ENCODE measurements at regions not wholly inside any gene's neighbourhood (a gene's known extent, or its start where the extent isn't known, plus 50 kb on each side); places are given as distances from the start of the nearest gene placed in this dataset.

- FAIRE-seq (no peak), DNase-seq (ENCODE audit: extremely low read depth in 1 of 4, low spot score in 3 of 4) (no peak), ATAC-seq (no peak)
- Histone ChIP-seq H3K9me3 (replicated peaks; ENCODE audit: control insufficient read depth, insufficient read depth, low read depth, low read length) (no peaks in the 10 kb centered on the region), H2AFZ (ENCODE audit: low read depth, low read length) (no peak overlapping the region), H3K79me2 (ENCODE audit: control insufficient read depth, insufficient read depth, low read length) (no peaks in the 10 kb centered on the region), H3K4me1 (replicated peaks in 1 of 2; ENCODE audit: control insufficient read depth in 2 of 2, insufficient read depth in 2 of 2, low read length in 2 of 2) (no peaks in the 10 kb centered on the region), H3K9me1 (ENCODE audit: control insufficient read depth, insufficient read depth, low read length) (no peaks in the 10 kb centered on the region), H4K20me1 (replicated peaks; ENCODE audit: control insufficient read depth, insufficient read depth, low read length) (no peaks in the 10 kb centered on the region), H3K27ac (ENCODE audit: extremely low read depth, low read depth, low read length) (no peak overlapping the region), H3K9ac (ENCODE audit: insufficient read depth in 1 of 2, low read depth in 2 of 2, low read length in 2 of 2) (no peak overlapping the region), H3K4me3 (no peak overlapping the region), H3K27me3 (ENCODE audit: control insufficient read depth in 2 of 2, insufficient read depth in 2 of 2, low read length in 2 of 2) (no peaks in the 10 kb centered on the region), H3K36me3 (ENCODE audit: control insufficient read depth, insufficient read depth, low read length) (no peaks in the 10 kb centered on the region), H3K4me2 (ENCODE audit: insufficient read depth, low read length) (no peak overlapping the region)
- in situ Hi-C loops (cut with MboI) (no loop called here), intact Hi-C loops (cut with micrococcal nuclease) (no loop called here)
- BruUV-seq (replicated peaks) = no TSS peak
- ChIA-PET POLR2A (interaction anchor here (0.6 kb wide), 1 partner anchor 341 kb away, joined by 3 read pairs; no protein-coding TSS in a partner anchor), CTCF (ENCODE audit: low intra/inter-chr PET ratio) (no interaction called here)
- 0% methylated on average over 4 of the region's 4 CpGs for WGBS (ENCODE audit: insufficient coverage, low coverage, missing lambda C conversion rate)
- TF ChIP-seq ZNF830 (CRISPR knock-in tag; IDR thresholded peaks at IDR 0.05) (no peak), TFAP4 (CRISPR knock-in tag; IDR thresholded peaks at IDR 0.05; ENCODE audit: borderline replicate concordance) (no peak), ZFP1 (CRISPR knock-in tag; IDR thresholded peaks at IDR 0.05) (no peak), RNF219 (CRISPR knock-in tag; IDR thresholded peaks at IDR 0.05) (no peak), TRIM25 (IDR thresholded peaks at IDR 0.05; ENCODE audit: borderline replicate concordance) (no peak), BCOR (IDR thresholded peaks at IDR 0.05) (no peak), ZNF592 (IDR thresholded peaks at IDR 0.05) (no peak), ETV5 (CRISPR knock-in tag; IDR thresholded peaks at IDR 0.05; ENCODE audit: low read depth) (no peak), TSHZ1 (CRISPR knock-in tag; IDR thresholded peaks at IDR 0.05) (no peak), MAFG (tag; conservative IDR thresholded peaks at IDR 0.05) (no peak)
Measured at GRCh38 chr3:70779296-70779695, 466.9 kb upstream of the MDFIC2 start.
